ENCODE measurements at regions not wholly inside any gene's neighbourhood (a gene's known extent, or its start where the extent isn't known, plus 50 kb on each side); places are given as distances from the start of the nearest gene placed in this dataset.

DNA sequence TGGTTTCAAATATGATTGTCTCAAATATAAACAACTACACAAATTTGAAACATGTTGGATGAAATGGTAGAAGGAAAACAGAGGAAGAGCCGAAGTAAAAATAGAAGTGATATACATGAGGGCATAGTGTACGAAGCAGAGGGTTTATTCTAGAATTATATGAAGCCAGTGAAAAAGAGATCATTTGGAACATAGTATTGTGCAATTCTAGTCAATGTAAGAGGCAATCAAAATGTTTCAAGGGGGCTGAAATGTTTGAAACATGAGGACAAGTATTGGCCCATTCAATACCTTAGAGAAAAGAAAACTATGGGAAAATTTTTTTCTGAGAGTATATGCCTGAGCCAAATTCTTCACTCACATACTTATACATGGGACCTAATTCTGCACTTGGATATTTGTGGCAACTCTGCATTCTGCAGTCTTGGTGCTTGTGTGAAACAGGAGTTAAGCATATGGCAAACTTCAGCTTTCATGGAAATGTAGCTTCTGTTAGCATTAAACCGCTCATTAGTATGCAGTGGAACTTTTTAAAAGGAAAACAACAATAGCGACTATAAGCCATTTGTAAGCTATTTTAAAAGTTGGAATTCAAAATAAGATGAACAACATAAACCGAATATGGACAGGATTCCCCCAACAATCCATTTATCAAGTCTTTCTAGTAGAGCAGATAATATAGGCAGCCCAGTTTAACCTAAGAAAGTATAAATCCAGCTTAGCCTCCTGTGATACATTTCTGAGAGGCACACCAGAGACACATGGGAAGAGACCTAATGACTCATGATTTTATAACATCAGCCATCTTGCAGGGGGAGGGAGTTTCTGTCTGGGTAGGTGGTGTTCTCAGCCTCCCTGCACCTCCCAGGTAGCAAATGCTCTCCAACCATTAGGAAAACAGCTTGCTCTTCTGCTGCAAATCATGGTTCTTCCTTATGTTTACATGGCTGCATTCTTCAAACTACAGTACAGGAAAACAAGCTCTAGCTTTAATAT is 197.8 kb downstream of the PAX3 start:
- H3K4me3 ChIP-seq (ENCODE audit: control insufficient read depth, low read depth, low read length) = no peak overlapping the region
- DNase-seq (ENCODE audit: low read depth) = no peak

DNA sequence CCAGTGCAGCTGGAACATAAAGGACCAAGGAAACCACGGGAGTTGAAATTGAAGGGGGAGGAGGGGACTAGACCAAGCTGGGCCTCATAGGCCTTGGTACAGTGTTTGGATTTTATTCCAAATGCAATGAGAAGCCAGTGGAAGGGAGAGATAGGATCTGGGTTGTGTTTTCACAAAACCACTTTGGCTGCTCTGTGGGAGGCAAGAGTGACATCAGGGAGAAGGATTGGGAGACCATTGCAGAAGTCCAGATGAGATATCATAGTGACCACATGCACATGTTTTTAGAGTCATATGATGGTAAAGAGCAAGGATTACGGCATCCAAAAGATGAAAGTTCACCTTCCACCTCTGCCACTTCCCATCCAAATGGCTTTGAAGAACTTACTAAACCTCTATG is 210.2 kb downstream of the PAX3 start:
- DNase-seq (ENCODE audit: low read depth) = no peak
- H3K4me3 ChIP-seq (ENCODE audit: control insufficient read depth, low read depth, low read length) = no peak overlapping the region
- TF ChIP-seq CTCF (conservative IDR thresholded peaks at IDR 0.05; ENCODE audit: control insufficient read depth, insufficient read depth, low read depth, low read length) = no peak

More for the DNA sequence above, 197.8 kb downstream of the PAX3 start:
- TF ChIP-seq CTCF (conservative IDR thresholded peaks at IDR 0.05; ENCODE audit: control insufficient read depth, insufficient read depth, low read depth, low read length) = no peak

GRCh38 chr2:222087998-222088397 is 210.8 kb downstream of the PAX3 start:
- no peak overlapping the region for H3K4me3 ChIP-seq (ENCODE audit: control insufficient read depth, low read depth, low read length)
- TF ChIP-seq CTCF (conservative IDR thresholded peaks at IDR 0.05; ENCODE audit: control insufficient read depth, insufficient read depth, low read depth, low read length) = no peak
- DNase-seq (ENCODE audit: low read depth) = no peak

- H3K4me3 ChIP-seq (ENCODE audit: control insufficient read depth, low read depth, low read length) = no peak overlapping the region
- no peak for DNase-seq (ENCODE audit: low read depth)
- TF ChIP-seq CTCF (conservative IDR thresholded peaks at IDR 0.05; ENCODE audit: control insufficient read depth, insufficient read depth, low read depth, low read length) = no peak
These were observed 216.6 kb downstream of the PAX3 start for GRCh38 chr2:222082201-222082600.

DNA sequence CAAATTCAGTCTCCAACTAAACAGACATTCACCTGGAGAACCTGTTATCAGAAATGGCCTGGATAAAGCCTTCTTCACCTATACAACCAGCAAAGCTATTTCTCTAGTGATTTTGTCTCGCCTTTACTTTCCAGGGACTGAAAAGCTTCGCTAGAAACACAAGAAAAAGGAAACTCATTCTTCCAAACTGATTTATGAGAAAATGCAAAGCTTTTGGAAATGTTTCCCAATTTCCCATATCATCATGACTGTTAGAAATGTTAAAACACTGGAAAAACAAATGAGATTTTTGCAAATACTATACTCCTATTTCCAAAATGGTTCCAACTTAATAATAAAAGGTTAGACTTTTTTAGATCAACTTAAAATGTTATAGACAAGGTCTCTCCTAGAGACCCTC is 218.7 kb downstream of the PAX3 start:
- no peak overlapping the region for H3K4me3 ChIP-seq (ENCODE audit: control insufficient read depth, low read depth, low read length)
- no peak for TF ChIP-seq CTCF (conservative IDR thresholded peaks at IDR 0.05; ENCODE audit: control insufficient read depth, insufficient read depth, low read depth, low read length)

DNA sequence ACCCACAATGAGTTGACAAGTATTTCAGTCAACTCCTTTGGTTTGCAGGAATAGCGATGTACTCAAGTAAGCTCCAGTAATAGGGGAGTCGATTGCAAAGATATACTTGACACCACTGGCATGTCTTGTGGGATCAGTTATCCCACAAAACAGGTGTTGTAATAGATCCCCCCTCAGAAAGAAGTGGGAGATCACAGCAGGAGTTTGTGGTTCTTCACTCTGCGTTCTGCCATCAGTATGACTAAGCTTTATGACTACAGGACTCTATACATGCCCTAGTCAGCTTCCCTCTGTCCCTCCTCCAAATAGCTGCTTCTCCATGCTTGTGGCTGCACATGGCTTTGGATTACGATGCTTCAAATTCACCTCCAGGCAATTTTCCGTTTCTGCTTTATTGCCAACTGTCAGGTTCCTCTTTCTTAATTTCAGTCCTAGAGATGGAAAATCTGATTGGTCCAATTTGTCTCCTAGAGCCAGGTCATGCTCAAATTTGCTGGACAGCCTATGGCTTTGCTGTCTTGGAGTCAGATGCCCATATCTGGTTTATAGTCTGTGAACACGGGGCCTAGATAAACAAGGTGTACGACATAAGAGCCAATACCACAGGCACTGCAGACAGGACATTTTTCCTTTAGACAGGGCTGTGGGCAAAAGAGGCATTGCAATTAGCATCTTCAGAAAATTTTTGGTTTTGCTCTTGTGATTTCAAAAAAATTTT is 221.7 kb downstream of the PAX3 start:
- DNase-seq (ENCODE audit: low read depth) = no peak
- no peak for TF ChIP-seq CTCF (conservative IDR thresholded peaks at IDR 0.05; ENCODE audit: control insufficient read depth, insufficient read depth, low read depth, low read length)
- H3K4me3 ChIP-seq (ENCODE audit: control insufficient read depth, low read depth, low read length) = no peak overlapping the region

More for the DNA sequence above, 218.7 kb downstream of the PAX3 start:
- DNase-seq (ENCODE audit: low read depth) = no peak
